ENCODE measurements at regions not wholly inside any gene's neighbourhood (a gene's known extent, or its start where the extent isn't known, plus 50 kb on each side); places are given as distances from the start of the nearest gene placed in this dataset.

DNA sequence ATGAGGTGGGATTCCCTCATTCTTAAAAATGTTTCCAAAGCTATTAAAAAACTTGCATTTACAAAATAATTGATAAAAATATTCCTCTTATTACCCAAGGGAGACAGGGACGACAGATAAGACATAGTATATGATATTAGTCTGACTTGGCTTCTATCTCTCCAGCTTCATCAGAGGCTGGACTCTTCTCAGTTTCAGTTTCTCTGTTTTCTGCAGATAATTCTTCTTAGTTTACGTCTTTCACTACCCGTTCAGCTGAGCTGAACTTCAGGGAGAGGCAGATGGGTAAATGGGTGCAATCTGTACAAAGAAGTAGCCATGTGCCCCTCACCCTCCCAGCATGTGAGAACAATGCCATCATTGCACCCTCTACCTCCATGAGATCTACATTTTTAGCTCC lies 214.0 kb upstream of the SLIT2 start:
- TF ChIP-seq CTCF (IDR thresholded peaks at IDR 0.05) (no peak), POLR2A (IDR thresholded peaks at IDR 0.05) (no peak)

All from testis (tissue), 2 donors.